A549 (cell line): ENCODE measurements at regions not wholly inside any gene's neighbourhood (a gene's known extent, or its start where the extent isn't known, plus 50 kb on each side); places are given as distances from the start of the nearest gene placed in this dataset.

Experiments
- CTCF ChIP-seq: fragments of >200 bp; sonication (Bioruptor Twin); formaldehyde crosslinking; IDR thresholded peaks from 3 replicates; pipeline ENCODE4 v1.5.1; 2016
- JUNB ChIP-seq: fragments of >200 bp; sonication (Bioruptor Twin); formaldehyde crosslinking; IDR thresholded peaks from 2 replicates; pipeline ENCODE4 v1.6.1; 2016
- POLR2A ChIP-seq: IDR thresholded peaks from 2 replicates; pipeline ENCODE4 v1.6.1; 2012; ENCODE audit warnings: mild to moderate bottlenecking, low read length
- REST ChIP-seq: fragments of 200-600 bp; sonication (generic); IDR thresholded peaks from 2 replicates; pipeline ENCODE4 v1.6.1; 2016; ENCODE audit warnings: antibody characterized with exemption, mild to moderate bottlenecking, moderate library complexity
- USF2 ChIP-seq: fragments of 450-650 bp; IDR thresholded peaks from 2 replicates; pipeline ENCODE4 v1.6.1; 2014; ENCODE audit warnings: antibody characterized with exemption

- no peak for TF ChIP-seq POLR2A
- no peak for TF ChIP-seq REST
- no peak for TF ChIP-seq JUNB
- TF ChIP-seq CTCF = no peak
- TF ChIP-seq USF2 = no peak
These were observed 2304.5 kb downstream of the MAT2B start for GRCh38 chr5:165809914-165810313.
